ENCODE measurements at regions not wholly inside any gene's neighbourhood (a gene's known extent, or its start where the extent isn't known, plus 50 kb on each side); places are given as distances from the start of the nearest gene placed in this dataset.

- CTCF ChIA-PET = no interaction called here
- no peak for DNase-seq (ENCODE audit: low read depth, low spot score)
These were observed 399.4 kb upstream of the HS6ST1 start for GRCh38 chr2:128717758-128718710.

DNA sequence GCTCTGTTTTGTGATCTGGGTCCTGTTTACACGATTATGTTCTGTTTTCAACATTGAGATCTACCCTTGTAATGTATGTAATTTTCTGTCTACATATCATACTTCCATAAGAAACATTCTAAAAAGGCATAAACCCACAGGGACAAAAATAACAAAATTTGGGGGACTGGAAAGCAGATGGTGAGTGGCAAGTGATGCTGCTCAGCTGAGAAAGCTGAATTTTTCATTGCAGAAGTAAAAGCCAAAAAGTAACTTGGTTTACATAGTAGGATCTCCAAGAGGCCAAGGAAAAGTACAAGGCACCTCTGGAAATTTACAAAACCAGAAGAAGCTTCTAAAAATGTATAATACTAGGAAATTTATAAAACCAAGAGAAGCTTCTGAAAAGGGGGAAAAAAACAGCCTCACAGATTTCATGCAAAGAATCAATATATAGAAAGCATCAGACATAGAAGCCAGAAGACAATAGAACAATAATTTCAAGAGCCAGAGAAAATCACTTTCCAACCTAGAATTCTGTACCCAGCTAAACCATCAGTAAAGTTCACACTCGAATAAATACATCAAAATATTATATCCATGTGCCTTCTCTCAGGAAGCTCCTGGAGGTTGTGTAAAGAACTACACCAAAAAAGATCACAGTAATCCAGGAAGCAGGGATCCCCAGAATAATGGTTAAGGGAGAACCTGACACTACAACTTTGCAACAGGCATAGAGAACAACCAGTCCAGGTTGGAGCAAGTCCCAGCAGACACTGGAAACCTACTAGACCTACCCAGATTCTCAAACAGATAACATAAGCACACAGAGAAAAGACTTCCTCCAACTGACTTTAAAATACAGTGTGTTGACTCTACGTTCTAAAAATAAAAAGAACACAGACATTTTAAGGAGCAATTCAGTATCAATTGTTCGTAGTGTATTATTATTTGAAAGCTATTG is 401.7 kb upstream of the HS6ST1 start:
- Histone ChIP-seq H3K27ac (ENCODE audit: low read depth, low read length) (no peak overlapping the region), H3K27me3 (ENCODE audit: control insufficient read depth, insufficient read depth, low read length) (peaks cover 15% of the 10 kb centered on the region), H3K4me3 (ENCODE audit: low read depth, low read length) (no peak overlapping the region), H3K9me3 (ENCODE audit: control insufficient read depth, insufficient read depth, low read length) (no peaks in the 10 kb centered on the region; the same call in 1 of the 2 replicates)
- no peak for DNase-seq (ENCODE audit: low read depth, low spot score)
- POLR2A ChIA-PET = no interaction called here
- TF ChIP-seq, protein P1, sequence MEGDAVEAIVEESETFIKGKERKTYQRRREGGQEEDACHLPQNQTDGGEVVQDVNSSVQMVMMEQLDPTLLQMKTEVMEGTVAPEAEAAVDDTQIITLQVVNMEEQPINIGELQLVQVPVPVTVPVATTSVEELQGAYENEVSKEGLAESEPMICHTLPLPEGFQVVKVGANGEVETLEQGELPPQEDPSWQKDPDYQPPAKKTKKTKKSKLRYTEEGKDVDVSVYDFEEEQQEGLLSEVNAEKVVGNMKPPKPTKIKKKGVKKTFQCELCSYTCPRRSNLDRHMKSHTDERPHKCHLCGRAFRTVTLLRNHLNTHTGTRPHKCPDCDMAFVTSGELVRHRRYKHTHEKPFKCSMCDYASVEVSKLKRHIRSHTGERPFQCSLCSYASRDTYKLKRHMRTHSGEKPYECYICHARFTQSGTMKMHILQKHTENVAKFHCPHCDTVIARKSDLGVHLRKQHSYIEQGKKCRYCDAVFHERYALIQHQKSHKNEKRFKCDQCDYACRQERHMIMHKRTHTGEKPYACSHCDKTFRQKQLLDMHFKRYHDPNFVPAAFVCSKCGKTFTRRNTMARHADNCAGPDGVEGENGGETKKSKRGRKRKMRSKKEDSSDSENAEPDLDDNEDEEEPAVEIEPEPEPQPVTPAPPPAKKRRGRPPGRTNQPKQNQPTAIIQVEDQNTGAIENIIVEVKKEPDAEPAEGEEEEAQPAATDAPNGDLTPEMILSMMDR (IDR thresholded peaks at IDR 0.05; ENCODE audit: low read depth, low read length) = peak; percentile 36
- CTCF ChIA-PET = interaction anchor here (1.1 to 1.2 kb wide), 2 partner anchors 10 to 16 kb away, joined by 3 to 4 read pairs; no protein-coding TSS in a partner anchor

More at GRCh38 chr2:128717758-128718710, 399.4 kb upstream of the HS6ST1 start:
- Histone ChIP-seq H3K27ac (ENCODE audit: low read depth, low read length) (no peak overlapping the region), H3K27me3 (ENCODE audit: control insufficient read depth, insufficient read depth, low read length) (peaks cover 25% of the 10 kb centered on the region), H3K4me3 (ENCODE audit: low read depth, low read length) (no peak overlapping the region), H3K9me3 (ENCODE audit: control insufficient read depth, insufficient read depth, low read length) (no peaks in the 10 kb centered on the region; the same call in 1 of the 2 replicates)
- TF ChIP-seq, protein P1 (IDR thresholded peaks at IDR 0.05; ENCODE audit: low read depth, low read length) = no peak
- POLR2A ChIA-PET = no interaction called here

GRCh38 chr2:128721096-128721495 is 402.4 kb upstream of the HS6ST1 start:
- no peak overlapping the region for H3K27ac ChIP-seq (ENCODE audit: low read depth, low read length)
- ChIA-PET CTCF (interaction anchor here (1.2 kb wide), 1 partner anchor 11 kb away, joined by 4 read pairs; no protein-coding TSS in a partner anchor), POLR2A (no interaction called here)
- peaks cover 12% of the 10 kb centered on the region for H3K27me3 ChIP-seq (ENCODE audit: control insufficient read depth, insufficient read depth, low read length)
- no peak for DNase-seq (ENCODE audit: low read depth, low spot score)
- no peaks in the 10 kb centered on the region; the same call in 1 of the 2 replicates for H3K9me3 ChIP-seq (ENCODE audit: control insufficient read depth, insufficient read depth, low read length)
- TF ChIP-seq, protein P1 (IDR thresholded peaks at IDR 0.05; ENCODE audit: low read depth, low read length) = no peak
- no peak overlapping the region for H3K4me3 ChIP-seq (ENCODE audit: low read depth, low read length)

GRCh38 chr2:128722489-128722888 is 403.8 kb upstream of the HS6ST1 start:
- CTCF ChIA-PET = interaction anchor here (1.4 kb wide), 1 partner anchor 33 kb away, joined by 6 read pairs; no protein-coding TSS in a partner anchor
- no peak for DNase-seq (ENCODE audit: low read depth, low spot score)
- H3K4me3 ChIP-seq (ENCODE audit: low read depth, low read length) = no peak overlapping the region
- no peak overlapping the region for H3K27ac ChIP-seq (ENCODE audit: low read depth, low read length)
- TF ChIP-seq, protein P1 (IDR thresholded peaks at IDR 0.05; ENCODE audit: low read depth, low read length) = no peak
- H3K27me3 ChIP-seq (ENCODE audit: control insufficient read depth, insufficient read depth, low read length) = peaks cover 3% of the 10 kb centered on the region
- POLR2A ChIA-PET = no interaction called here
- no peaks in the 10 kb centered on the region; the same call in 1 of the 2 replicates for H3K9me3 ChIP-seq (ENCODE audit: control insufficient read depth, insufficient read depth, low read length)

Measured in AG04450 (cell line).